HEK293T (cell line): ENCODE measurements at regions not wholly inside any gene's neighbourhood (a gene's known extent, or its start where the extent isn't known, plus 50 kb on each side); places are given as distances from the start of the nearest gene placed in this dataset.

Experiments
- SUZ12 ChIP-seq: fragments of 450-650 bp; IDR thresholded peaks from 2 replicates; pipeline ENCODE4 v1.6.1; 2016; ENCODE audit warnings: mild to moderate bottlenecking
- ZNF384 ChIP-seq: fragments of 450-650 bp; IDR thresholded peaks from 2 replicates; pipeline ENCODE4 v1.6.1; 2016

GRCh38 chr9:89821081-89821480, 216.3 kb downstream of the GADD45G start:
- TF ChIP-seq ZNF384 (no peak), SUZ12 (no peak)
